ENCODE measurements at regions not wholly inside any gene's neighbourhood (a gene's known extent, or its start where the extent isn't known, plus 50 kb on each side); places are given as distances from the start of the nearest gene placed in this dataset.

DNA sequence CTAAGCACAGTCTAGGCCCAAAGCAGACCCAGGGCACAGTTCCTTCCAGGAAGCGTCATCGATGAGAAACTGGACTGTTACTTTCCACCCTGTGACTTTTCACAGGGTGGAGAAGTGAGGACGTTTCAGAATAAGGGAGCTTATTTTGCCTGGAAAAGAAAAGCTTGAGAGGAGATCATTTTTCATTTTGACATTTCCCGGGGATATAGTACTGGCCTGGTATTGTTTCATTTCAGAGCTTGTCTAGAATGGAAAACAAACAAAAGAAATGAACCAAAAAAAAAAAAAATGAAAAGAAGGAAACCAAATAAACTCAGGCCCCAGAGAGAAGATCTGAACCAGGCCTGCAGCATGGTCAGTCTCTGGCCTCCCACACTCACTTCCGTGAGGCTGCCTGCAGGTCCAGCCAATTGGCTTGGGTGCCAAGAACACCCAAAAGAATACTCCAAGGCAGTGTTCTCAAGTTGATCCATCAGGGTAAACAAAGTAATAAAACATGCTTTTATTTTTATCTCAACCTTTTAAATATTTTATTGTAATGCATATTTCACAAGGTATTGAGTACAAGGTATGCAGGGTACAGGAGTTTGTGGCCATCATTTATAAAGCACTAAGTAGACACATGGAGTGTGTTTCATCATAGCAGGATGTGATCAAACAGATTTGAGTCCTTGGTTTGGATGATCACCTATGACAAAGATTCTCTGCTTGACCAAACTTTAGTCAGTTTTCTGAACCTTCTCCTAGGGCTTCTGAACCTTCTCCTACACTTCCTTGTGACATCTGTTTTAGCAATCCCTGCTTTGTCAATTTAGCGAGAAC lies 176.9 kb upstream of the GGTLC1 start:
- DNase-seq: no peak

DNA sequence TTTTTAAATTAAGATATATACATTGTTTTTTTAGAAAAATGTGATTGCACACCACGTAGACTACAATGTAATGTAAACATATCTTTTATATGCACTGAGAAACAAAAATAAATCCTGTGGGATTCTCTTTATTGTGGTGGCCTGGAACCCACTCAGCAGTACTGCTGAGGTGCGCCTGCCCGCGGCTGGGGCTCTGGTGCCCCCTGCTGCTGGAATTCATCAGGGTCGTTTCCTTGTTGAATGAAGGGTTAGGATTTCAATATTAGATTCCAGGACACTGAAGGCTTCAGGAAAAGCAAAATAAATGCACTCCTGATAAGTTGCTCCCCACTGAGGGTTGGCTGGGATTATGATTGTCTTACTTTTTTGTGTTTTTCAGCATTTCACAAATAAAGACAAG lies 175.8 kb upstream of the GGTLC1 start:
- peak; percentile 57 for DNase-seq

DNA sequence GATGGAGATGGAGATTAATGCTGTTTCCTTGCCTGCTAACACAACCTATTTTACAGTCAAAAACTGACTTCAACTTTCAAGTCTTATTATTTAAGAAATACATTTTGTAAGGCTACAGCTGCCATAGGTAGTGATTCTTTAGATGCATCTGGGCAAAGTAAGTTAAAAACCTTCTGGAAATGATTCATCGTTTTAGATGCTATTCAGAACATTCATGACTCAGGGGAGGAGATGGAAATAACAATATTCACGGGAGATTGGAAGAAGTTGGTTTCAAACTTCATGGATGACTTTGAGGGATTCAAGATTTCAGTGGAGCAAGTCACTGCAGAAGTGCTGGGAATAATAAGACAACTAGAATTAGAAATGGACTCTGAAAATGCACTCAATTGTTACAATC lies 174.9 kb upstream of the GGTLC1 start:
- DNase-seq: no peak

DNA sequence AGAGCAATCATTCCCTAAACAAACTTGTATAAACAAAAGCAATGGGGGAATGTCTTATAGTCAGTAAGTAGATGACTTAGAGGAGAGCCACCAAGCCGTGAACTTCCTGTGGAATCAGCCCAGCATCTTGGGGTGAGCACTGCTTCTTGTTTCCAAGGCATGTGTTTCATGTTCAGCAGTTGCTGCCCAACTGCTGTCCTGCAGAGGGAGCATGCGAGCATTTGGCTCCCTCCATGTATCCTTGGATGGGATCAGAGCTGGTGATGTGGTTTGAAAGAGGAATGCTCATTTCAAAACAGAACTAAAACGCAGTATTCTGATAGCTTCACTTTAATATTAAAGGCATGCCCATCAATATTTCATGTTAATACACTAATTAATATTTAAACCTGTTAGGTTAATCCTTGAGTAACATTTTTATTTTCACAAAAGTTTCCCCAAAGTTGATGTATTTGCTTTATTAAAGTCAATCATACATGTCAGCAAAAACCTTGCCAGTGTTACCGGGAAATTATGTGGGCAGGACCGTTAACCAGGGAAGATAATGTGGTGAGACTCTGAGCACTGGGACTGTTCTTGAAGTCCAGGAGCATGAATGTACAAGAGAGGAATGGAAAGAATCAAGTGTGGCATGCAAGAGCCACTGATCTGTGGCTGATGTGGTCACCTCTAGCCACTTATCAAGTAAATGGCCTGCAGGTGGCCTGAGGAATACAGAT lies 172.1 kb upstream of the GGTLC1 start:
- DNase-seq: no peak

DNA sequence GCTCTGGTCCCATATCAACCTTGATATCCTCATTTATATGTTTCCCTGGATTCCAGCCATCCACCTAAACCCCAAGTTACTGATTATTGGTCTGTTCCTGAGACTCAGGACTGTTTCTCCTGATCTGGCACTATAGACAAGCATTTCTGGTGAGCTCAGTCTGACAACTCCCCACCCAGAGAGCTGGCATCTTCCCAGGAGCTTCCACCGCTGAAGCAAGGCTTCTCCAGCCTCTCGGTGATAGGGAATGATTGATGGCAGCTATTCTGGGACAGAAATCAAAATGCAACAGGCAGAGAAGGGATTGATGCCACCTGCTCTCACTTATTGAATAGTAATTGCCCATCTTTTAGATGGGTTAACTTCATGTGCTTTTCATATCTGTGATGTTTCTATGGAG lies 169.7 kb upstream of the GGTLC1 start:
- DNase-seq: no peak

DNA sequence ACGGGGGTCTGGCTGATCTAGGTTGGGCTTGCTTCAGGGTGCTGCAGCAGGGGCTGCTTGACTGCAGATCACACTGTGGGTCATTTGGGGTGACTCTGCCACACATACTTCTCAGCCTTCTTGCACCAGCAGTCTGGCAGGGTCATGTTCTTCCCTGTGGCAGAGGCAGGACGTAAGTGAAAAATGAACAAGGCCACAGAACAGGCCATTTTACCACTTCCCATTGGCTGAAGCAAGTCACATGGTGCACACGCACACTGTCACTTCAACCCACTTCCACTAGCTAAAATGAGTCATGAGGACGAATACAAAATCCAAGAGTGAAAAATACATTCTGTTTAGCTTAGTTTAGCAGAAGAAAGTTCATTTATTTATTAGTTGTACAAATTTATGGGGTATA lies 168.6 kb upstream of the GGTLC1 start:
- peak; percentile 33 for DNase-seq

DNA sequence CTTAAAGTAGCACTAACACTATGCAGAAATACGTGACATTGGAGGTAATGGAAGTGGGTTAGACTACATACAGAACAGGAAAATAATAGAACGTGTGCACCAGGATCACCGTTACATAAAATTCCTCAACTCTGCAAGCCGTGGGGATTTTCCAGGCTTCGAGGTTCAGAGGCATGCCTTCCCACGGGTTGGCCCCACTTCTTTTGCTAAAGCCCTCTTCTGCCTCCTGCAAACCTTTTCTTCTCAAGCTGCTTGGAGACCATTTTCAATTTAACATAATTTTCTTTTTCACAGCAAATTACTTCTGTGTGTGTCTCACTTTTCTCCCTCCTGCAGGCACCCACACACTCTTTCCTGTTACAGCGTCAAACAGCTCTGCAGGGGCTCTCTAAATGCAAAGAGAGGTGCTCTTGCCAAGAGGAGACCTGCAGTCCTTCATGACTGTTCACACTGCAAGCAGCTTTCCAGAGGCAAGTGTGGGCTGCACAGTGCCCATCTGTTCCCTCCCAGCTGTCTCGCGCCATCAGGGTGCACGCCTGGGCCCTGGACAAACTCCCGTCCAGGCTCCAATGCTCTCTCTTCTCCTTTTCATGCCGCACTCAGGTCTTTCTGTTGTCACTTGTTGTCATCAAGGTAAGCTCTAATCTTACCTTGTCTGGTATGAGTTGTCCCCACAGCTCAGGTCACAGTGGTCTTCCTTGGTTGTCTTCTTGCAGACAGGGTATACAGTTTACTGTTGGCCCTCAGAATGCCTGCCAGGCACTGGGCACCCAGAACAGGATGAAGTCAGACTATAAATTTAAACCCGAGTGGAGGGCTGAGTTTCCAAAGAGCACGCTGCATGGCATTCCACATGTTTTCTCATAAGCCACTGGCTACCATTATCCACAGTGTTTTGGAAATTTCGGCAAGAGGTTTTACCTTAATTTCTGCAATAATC lies 164.8 kb upstream of the GGTLC1 start:
- DNase-seq: no peak

DNA sequence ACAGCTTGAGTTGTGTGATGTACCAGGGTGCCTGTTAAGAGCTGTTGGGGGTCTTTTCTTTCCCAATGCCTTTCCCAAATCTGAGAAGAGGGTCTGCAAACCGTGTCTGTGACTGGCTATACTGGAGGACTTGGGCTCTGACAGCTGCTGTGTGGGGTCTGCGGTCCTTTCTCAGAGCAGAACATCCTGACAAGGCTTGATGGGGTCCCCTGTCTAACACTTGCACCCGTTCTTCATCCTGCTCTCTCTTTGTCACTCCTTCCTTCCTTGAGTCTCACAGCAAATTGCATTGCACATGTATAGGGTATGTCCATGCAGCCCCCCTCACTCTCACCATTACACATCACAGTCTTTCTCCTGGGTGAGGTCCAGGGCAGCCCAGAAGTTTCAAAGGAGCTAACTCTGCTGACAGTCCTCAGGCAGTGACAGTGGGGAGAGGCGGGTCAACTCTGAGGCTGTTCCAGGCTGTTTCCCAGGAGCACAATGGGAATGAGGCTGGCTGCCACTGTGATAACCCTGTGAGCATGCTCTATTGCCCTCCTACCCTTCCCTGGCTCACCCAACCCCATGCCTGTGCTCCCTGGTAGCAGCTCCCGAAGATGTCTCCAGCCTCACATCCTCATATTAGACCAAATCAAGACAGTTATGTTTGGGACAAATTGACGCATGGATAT lies 163.2 kb upstream of the GGTLC1 start:
- no peak for DNase-seq

DNA sequence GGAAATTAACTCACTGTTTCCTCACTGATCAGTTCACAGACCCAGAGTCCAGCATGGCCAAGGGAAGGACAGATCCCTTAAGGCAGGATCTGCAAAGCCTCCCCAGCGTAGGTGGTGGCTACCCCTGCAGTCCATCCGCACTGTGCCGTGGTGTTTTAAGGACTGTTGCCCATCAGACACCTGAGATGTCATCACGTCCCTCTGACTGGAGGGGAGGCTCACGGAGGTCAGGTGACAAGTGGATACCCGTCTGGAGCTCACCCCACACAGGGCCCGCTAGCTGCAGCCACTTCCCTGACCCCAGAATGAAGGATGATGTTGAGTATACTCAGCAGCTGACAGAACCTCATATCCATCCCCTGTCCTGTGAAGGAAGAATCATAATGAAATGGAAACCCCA lies 161.8 kb upstream of the GGTLC1 start:
- no peak for DNase-seq

DNA sequence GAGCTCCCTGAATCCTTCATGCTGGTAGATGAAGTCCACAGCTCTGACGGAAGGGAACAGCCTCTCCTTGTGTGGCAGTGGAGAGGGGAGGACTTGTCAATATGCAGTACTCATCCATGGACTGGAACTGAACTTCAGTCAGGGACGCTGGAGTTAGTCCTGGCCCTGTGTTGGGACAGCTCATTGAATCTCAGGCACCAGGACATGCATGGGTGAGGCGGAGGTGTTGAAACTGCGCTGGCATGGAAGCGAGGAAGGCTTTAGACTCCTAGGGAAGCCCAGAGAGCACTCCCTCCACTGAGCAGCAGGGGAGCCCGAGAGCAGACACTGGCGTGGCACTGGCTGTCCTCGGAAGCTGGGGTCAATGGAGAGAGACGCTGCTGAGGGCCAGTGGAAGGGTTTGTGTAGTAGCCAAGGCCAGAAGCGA lies 161.3 kb upstream of the GGTLC1 start:
- no peak for DNase-seq

DNA sequence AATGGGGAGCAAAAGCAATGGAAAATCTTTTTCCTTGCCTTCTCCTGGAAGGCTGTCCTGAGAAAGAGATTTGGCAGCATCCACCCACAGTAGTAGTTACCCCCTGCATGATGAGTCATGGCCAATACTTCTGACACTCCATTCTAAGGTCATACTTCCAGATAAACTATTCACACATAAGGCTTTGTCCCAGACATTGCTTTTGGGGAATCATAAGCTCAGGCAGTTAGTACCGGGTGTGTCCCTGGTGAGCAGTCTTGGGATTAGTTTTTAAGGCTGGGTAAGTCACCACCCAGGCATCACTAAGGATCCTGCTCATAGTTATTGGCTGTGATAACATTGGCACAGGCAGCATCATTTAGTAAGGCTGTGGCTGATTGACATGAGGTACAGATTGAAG lies 160.6 kb upstream of the GGTLC1 start:
- no peak for DNase-seq

DNA sequence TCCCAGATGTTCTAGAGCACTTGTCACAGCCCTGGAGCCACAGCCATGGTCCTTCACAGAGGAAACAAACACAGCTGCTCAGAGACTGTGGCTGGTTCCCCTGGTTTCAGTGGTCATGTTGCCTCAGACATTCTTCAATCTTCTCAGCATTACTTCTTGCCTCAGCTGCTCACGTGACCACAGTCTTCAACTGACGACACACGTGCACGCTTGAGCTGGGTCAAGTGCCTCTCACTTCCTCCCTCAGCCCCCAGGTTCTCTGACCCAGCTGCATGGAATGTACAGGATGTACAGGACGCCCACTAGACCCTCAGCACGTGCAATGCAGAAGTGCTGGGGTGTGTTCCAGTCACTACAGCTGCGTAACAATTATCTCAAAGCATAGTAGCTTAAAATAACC lies 159.8 kb upstream of the GGTLC1 start:
- DNase-seq: no peak

DNA sequence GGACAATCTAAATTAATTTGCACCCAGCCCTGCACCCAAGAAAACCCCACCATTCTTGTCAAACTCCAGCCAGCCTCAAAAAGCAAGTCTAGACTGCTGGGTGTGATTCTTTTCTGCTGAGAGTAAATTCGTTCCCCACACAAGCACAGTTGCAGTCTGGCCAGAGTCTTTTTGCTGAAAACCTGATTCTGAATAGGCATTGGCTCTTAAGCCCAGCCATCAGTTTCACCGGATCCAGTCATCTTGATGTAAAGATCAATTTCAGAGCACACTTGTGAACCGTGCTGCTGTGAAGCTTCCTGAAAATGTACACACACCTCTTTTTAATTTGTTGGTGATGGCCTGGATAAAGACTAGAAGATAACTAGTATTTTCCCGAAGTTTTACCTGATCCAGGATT lies 159.4 kb upstream of the GGTLC1 start:
- no peak for DNase-seq

DNA sequence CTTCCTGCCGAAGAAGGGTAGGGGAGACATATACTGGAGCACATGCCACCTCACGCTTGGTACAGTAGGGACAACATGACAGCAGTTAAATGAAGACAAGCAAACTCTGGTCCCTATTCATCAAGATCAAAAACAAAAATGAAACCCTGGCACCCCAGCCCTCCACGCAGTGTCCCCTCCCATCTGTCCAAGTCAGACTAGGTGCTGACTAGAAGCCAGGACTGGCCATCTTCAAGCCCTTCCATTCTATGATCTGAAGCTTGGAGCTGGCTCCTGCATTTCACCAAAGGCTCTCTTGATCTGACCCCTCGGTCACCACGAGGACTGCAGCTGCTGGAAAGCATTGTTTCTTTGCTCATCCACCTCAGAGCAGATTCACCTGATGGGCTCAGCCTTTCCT lies 158.9 kb upstream of the GGTLC1 start:
- no peak for DNase-seq

DNA sequence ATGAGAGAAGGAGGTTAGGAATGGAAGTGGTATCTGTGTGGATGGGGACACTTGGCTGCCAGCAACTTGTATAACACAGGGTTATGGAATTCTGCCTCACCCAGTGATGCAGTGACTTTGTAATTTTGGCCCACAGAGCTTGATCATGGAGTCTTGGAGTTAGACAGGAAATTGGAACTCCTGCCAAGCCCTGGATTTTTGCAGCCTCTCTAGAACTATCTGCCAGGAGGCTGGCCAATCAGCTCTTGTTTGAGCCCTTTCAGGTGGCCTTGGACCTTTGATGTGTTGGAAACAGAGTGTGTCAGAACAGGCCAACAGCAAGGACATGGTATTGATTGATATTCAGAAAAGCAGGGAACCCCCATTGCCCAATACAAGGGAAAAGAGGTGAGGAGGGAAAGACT lies 157.7 kb upstream of the GGTLC1 start:
- no peak for DNase-seq

DNA sequence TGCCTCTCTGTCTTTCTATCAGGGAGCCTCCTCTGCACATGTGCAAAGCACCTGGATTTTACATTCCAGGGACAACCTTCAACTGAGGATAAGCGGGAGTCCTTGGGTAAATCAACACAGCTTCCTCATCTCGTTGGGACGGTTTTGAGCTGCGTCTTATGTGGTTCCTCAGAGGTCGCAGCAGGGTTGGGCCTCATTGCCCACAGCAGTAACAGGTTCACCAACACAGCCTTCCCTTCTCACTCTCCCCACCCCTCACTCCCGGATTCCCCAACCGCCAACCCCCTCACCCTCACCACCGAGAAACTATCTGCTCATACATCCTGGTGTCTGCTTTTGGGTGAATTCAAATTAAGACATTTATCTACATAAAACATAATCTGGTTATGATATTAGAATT lies 155.8 kb upstream of the GGTLC1 start:
- no peak for DNase-seq

DNA sequence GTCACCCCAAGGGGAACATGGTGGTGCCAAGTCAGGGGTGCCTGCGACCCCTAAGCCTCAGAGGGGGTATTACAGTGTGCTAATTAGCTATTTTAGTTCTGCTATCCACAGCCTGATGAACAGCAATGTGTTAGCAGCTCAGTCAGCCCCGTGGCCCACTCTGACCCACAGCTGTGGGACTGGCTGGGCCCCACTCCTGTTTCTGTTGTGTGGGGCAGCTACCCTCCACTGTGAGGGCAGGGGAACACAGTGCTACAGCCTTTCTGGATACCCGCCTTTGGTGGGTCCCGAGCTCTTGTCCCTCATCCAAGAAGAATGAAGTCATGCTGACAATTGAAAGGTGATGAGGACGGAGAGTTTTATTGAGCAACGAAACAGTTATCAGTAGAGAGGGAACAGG lies 152.5 kb upstream of the GGTLC1 start:
- no peak for DNase-seq

DNA sequence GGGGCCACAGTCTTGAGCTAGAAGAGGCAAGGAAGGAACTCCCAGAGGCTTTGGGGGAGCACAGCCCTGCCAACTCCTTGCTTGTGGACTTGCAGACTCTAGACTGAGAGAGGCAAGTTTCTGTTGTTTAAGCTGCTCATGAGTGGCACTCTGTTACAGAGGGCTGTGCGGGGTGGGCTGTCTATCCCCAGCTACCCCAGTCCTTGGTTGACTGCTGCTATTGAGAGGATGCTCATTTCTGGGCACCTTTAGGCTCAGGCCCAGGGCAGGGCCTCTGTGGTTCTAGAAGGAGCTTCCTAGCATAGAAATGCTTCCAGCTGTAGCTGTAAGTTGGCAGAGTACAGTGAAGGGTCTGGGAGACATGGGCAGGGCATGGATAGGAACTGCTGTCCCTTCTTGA lies 151.3 kb upstream of the GGTLC1 start:
- no peak for DNase-seq

DNA sequence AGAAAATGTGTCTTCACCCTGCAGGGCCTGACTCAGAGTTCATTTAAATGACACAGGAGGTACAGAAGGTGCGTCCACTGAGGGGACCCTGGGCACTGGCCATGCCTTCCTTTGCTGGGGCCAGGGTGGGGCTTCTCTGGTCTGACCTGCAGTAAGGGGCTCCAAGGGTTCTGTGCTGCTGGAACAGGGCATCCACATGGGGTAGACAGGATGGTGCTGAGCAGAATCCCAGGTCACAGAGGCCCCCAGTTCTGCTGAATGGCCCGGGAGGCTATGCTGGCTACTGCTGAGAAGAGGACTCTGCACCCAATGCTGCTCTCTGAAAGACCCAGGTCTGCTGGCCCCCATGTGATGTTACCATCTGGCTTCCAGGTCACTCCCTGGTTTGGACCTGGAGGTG lies 150.4 kb upstream of the GGTLC1 start:
- no peak for DNase-seq

DNA sequence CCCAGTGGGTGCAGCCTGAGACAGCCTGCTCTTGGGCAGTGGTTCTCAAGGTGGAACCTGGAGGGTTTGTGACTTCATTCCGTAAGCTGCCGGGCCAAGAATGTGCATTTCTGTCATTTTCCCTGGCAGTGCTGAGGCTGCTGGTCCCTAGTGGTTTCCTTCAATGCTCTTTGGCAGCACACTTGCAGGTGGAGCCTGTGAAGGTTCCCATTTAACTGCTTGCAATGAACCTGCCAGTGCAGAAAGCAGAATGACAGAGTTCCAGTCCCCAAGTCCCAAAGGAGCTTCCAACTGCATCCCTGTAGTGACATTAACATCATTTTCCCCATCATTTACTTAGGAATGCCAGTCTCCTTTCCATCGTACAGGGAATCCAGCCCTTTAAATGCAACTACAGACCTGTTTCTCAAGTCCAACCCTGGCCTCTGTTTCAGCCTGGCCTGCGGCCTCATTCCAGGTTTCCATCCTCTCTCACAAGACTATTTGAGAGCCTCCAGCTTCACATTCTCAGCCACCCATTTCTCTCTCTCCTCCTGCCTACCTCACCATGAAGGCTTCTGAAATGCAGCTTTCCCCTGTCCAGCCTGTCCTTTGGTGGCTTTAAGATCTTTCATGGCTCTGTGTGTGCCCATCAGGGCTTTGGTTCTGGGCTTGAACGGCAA lies 149.7 kb upstream of the GGTLC1 start:
- DNase-seq: no peak

DNA sequence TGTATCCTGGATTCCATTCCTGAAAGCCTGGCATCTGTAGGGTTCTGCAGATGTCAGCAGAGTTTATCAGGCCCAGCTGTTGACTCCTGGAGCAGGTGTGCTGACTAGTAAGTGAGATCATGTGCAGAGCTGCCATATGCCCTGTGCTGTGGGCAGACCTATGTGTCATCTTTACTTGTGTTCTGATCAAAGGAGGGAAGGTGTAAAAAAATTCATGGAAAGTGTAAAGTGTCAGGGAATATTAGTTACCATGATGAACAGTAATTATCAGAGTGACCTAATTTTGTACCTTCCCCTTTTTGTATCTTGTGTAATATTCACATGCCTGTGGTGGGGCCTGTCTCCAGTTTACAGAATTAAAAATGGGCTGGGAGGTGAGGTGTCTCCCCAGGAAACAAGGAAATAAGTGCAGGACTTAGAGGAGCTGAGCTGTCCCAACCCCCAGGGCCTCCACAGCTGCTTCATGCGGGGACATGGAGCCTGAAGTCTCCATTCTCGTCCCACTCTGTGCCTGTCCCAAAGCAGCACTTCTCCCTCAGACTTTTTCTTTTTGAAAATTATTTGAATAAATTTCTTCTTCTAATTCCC lies 148.2 kb upstream of the GGTLC1 start:
- no peak for DNase-seq

DNA sequence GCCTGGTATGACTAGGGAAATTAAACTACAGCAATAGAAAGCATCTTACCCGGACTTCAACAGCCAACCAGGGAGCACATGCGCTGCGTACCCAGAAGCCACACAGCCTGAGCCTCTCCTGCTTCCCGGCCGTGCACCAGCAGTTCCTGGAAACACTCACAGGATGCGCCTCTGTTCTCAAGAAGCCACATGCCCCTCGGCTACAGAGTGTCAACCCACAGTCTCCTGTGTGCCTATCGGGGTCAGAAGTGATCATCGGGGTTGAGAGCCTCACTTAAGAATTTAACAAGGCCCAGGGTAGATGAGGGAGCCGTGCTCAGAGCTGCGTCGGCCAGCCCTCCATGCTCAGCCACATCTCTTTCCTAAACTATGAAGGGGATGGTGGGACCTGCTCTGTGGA lies 147.2 kb upstream of the GGTLC1 start:
- DNase-seq: no peak

Data from stimulated activated CD8-positive, alpha-beta memory T cell treated with anti-CD3 and anti-CD28 coated beads, Interleukin-4, amount 100 ng/mL, for 48 hours (primary cell).